ENCODE measurements at regions not wholly inside any gene's neighbourhood (a gene's known extent, or its start where the extent isn't known, plus 50 kb on each side); places are given as distances from the start of the nearest gene placed in this dataset.

DNA sequence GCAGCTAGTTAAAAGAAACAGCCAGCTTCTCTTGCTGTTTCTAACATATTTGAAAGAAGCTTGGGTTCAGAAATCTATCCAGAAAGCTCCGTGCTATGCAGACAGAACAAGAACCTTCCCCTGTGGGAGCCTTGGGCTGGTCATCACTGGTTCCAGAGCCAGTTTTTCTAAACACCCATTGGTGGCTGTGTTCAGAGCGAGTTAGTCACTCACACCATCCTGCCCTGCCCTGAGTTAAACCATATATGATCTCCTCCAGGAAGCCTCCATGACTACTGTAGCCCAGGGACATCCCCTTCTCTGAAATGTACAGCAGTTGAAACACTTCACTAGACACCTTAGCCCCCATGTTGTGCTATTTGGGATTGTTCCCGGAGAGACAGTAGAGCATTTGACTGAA is 200.8 kb upstream of the SGCG start:
- H3K36me3 Mint-ChIP-seq (ENCODE audit: insufficient read depth in 1 of 3, low read depth in 3 of 3) = peaks cover 4 to 16% (median 10%) of the 10 kb centered on the region in 3 experiments; a peak in 6 of 7 replicates
- no peaks in the 10 kb centered on the region for H4K20me1 ChIP-seq (ENCODE audit: control insufficient read depth, insufficient read depth, insufficient read length)
- H4K91ac ChIP-seq (ENCODE audit: insufficient read length, low read depth, low read length) = no peak overlapping the region
- H3K23ac ChIP-seq (ENCODE audit: insufficient read length, low read depth, low read length) = no peak overlapping the region
- H2AFZ ChIP-seq (ENCODE audit: low read length) = no peak overlapping the region
- H3K18ac ChIP-seq (ENCODE audit: insufficient read length, low read depth, low read length) = no peak overlapping the region
- no peaks in the 10 kb centered on the region for H3K4me1 ChIP-seq (ENCODE audit: insufficient read depth, low read length)
- H3K27me3 Mint-ChIP-seq (ENCODE audit: low read depth) = no peaks in the 10 kb centered on the region; the same call in 1 of the 2 replicates
- no peak overlapping the region for H3K14ac ChIP-seq (ENCODE audit: insufficient read depth, low read length)
- no peak overlapping the region for H3K56ac ChIP-seq (ENCODE audit: insufficient read length, low read depth, low read length)
- no peaks in the 10 kb centered on the region for H3K23me2 ChIP-seq (ENCODE audit: insufficient read length, low read depth, low read length, poor library complexity, severe bottlenecking)
- no peak overlapping the region for H3T11ph ChIP-seq (ENCODE audit: low read length)
- no peak overlapping the region for H3K4ac ChIP-seq (ENCODE audit: low read depth, low read length)
- no peak overlapping the region for H2AK5ac ChIP-seq (ENCODE audit: insufficient read length, low read length)
- TF ChIP-seq, protein P1, sequence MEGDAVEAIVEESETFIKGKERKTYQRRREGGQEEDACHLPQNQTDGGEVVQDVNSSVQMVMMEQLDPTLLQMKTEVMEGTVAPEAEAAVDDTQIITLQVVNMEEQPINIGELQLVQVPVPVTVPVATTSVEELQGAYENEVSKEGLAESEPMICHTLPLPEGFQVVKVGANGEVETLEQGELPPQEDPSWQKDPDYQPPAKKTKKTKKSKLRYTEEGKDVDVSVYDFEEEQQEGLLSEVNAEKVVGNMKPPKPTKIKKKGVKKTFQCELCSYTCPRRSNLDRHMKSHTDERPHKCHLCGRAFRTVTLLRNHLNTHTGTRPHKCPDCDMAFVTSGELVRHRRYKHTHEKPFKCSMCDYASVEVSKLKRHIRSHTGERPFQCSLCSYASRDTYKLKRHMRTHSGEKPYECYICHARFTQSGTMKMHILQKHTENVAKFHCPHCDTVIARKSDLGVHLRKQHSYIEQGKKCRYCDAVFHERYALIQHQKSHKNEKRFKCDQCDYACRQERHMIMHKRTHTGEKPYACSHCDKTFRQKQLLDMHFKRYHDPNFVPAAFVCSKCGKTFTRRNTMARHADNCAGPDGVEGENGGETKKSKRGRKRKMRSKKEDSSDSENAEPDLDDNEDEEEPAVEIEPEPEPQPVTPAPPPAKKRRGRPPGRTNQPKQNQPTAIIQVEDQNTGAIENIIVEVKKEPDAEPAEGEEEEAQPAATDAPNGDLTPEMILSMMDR (conservative IDR thresholded peaks at IDR 0.05) = no peak
- no peak overlapping the region for H2BK12ac ChIP-seq (ENCODE audit: insufficient read length, low read depth, low read length)
- no peak overlapping the region for H3K27ac ChIP-seq (ENCODE audit: insufficient read length, low read depth, low read length)
- H3K79me1 ChIP-seq (ENCODE audit: insufficient read depth, low read depth, low read length, poor library complexity, severe bottlenecking) = no peaks in the 10 kb centered on the region
- no peaks in the 10 kb centered on the region for H3K4me1 Mint-ChIP-seq
- no peak overlapping the region for H4K8ac ChIP-seq (replicated peaks; ENCODE audit: insufficient read length, low read depth, low read length)
- peaks cover 16 to 23% of the 10 kb centered on the region in 2 experiments for H3K9me3 Mint-ChIP-seq
- H3K4me3 Mint-ChIP-seq = no peak overlapping the region
- WGBS (ENCODE audit: extremely low coverage, insufficient read length, low lambda C conversion rate) = no CpG with 5 or more reads among the region's 3 CpGs
- no peak for DNase-seq
- H2BK20ac ChIP-seq (ENCODE audit: low read depth, low read length, poor library complexity, severe bottlenecking) = no peak overlapping the region
- no peaks in the 10 kb centered on the region for H3K27me3 ChIP-seq (ENCODE audit: insufficient read depth, low read length)
- H3K4me2 ChIP-seq (ENCODE audit: insufficient read depth, insufficient read length, low read length) = no peak overlapping the region
- no peak overlapping the region for H3K27ac Mint-ChIP-seq
- no peak overlapping the region for H2BK5ac ChIP-seq (ENCODE audit: insufficient read length, low read length)
- H4K5ac ChIP-seq (ENCODE audit: insufficient read length, low read depth, low read length) = no peak overlapping the region
- no peaks in the 10 kb centered on the region for H3K79me2 ChIP-seq (ENCODE audit: insufficient read depth, low read length)
- H2BK15ac ChIP-seq (ENCODE audit: low read depth, low read length) = no peak overlapping the region
- H2BK120ac ChIP-seq (ENCODE audit: low read depth, low read length, poor library complexity, severe bottlenecking) = no peak overlapping the region
- no peak overlapping the region for H3K9ac ChIP-seq (ENCODE audit: extremely low read depth, insufficient read length, low read length)
- H3K9me3 ChIP-seq (ENCODE audit: control insufficient read depth, low read depth, low read length) = no peaks in the 10 kb centered on the region
